OCI-LY3 (cell line): ENCODE measurements at regions not wholly inside any gene's neighbourhood (a gene's known extent, or its start where the extent isn't known, plus 50 kb on each side); places are given as distances from the start of the nearest gene placed in this dataset.
"Not testable (repeated sequence)": the region's sequence is repeated elsewhere in the genome, so short reads cannot be mapped to it uniquely, and the experiment has no call there.

Source experiments
- CTCF ChIP-seq: fragments of 200-600, 300-600 bp; sonication (generic); IDR thresholded peaks from 2 replicates; pipeline ENCODE4 v1.5.1; 2014; ENCODE audit warnings: antibody characterized with exemption, low read length, low read depth
- EZH2phosphoT487 ChIP-seq: fragments of 200-600 bp; shearing (Covaris generic); IDR thresholded peaks from 2 replicates; pipeline ENCODE4 v1.6.1; 2018; ENCODE audit warnings: antibody characterized with exemption, mixed run types, low read depth

DNA sequence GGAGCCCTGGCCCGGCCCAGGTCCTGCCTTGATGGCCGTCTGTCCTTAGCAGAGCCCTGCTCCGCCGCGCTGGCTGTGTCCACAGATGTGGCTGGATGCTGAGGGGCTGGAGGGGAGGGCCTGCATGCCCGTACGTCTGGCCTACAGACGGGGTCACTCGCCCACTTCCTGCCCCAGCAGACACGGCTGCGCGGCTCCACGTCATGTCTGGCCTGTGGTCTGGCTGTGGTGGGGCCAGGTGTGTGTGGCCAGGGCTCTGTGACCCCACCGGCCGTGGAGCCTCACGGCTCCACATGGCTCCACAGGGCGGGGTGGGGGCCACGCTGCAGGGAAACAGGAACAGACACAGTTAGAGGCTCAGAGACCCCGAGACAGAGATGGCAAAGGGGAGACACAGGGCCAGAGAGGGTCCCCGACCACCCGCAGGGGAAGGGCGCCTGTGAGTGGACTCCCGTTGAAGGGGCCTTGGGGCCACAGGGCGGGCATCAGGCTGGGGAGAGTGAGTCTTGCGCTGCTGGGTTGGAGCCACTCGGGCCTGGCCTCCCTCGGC, 65.5 kb downstream of the TMEM121 start:
- TF ChIP-seq CTCF, EZH2phosphoT487: not testable (repeated sequence)
